NCI-H1930 (cell line): ENCODE measurements at regions not wholly inside any gene's neighbourhood (a gene's known extent, or its start where the extent isn't known, plus 50 kb on each side); places are given as distances from the start of the nearest gene placed in this dataset.
"Not testable (repeated sequence)": the region's sequence is repeated elsewhere in the genome, so short reads cannot be mapped to it uniquely, and the experiment has no call there.

Experiments used
- DNase-seq, 2 experiments: peaks; one replicate each; lab custom pipeline; 2025; lab: John Stamatoyannopoulos, UW

DNA sequence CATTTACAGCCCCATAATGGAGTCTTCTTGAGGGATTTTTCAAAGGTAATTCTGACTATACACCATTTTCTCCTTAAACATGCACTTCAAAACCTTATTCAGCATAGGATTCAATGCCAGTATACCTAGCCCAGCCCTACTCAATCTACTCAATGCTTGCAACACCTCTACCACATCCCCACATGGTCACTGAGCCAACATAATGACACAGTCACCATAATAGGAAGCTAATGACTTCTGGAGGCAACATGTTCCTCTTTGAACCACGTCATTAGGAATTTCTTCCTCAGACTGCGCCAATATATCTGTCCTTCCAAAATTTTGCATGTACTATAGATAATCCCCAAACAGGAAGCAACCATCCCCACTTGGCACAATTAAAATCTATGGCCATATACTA is 153.9 kb upstream of the SETMAR start:
- DNase-seq: no peak

- no peak for DNase-seq
Measured at GRCh38 chr3:4150816-4151215, 152.4 kb upstream of the SETMAR start.

- DNase-seq: no peak
Measured at GRCh38 chr3:4151859-4152258, 151.3 kb upstream of the SETMAR start.

- no peak for DNase-seq
Measured at GRCh38 chr3:4153771-4154170, 149.4 kb upstream of the SETMAR start.

DNA sequence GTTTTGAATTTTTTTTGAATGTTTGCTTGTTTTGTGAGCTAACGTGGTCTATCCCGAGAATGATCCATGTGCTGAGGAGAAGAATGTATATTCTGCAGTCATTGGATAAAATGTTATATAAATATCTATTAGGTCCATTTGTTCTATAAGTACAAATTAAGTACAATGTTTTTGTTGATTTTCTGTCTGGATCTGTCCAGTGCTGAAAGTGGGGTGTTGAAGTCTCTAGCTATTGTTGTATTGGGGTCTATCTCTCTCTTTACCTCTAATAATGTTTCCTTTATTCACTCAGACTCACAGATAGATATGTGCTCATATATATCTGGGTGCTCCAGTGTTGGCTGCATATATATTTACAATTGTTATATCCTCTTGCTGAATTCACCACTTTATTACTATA is 144.8 kb upstream of the SETMAR start:
- no peak for DNase-seq

DNA sequence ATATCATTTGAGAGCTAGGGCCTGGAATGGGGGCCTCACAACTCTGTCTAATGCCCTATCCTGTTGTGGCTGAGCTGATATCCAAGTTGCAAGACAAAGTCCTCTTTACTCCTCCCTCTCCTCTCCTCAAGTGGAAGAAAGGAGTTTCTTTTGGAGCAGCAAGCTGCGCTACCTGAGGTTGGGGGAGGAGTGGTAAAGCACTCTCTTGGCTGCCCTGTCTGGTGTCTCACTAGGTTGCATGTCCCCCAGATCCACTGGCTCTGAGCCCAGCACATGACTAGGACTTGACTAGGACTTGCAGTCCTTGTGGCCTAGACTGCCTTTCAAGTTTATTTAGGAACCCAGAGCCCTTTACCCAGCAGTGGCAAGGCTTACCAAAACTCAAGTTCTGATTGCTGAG is 141.1 kb upstream of the SETMAR start:
- DNase-seq: no peak

- no peak for DNase-seq
Measured at GRCh38 chr3:4163011-4163410, 140.2 kb upstream of the SETMAR start.

GRCh38 chr3:4166540-4166939 is 136.6 kb upstream of the SETMAR start:
- DNase-seq: no peak

GRCh38 chr3:4167230-4167629 is 135.9 kb upstream of the SETMAR start:
- DNase-seq: not testable (repeated sequence)

GRCh38 chr3:4174791-4175190 is 128.4 kb upstream of the SETMAR start:
- DNase-seq: no peak

DNA sequence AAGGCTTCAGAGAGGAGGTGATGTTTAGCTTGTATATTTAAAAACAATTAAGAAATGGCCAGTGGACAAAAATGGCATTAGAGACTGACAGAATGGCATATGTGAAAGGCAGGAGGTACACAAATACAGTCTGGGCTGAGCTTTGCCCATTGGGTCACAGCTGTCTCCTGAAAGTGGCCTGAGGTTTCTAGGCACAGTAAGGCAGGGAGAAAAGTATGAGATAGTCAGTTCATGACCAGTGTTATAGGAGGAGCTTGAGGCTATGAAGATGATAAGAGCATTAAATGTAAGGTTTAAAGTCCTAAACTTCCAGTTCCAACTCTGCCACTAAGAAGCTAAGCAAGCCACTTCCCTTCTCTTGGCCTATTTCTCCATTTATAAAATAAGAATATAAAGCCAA is 111.2 kb upstream of the SETMAR start:
- DNase-seq: no peak

DNA sequence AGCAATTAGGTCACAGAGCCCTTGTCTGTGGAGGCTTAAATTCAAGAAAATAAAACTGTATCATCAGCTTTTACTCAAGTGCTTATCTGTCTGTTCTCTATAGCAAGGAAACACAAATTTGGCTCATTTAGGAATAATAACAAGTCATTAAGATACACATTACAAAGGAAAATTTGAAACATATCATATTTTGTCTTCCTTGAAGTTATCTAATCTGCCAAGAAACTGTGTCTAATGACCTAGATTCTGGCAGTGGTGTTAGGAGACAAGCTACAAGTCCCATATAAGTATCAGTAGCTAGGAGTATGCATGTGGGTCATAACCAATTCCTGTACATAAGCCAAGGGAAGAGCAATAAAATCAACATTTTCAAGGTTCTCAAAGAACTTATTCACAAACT is 108.2 kb upstream of the SETMAR start:
- no peak for DNase-seq

DNA sequence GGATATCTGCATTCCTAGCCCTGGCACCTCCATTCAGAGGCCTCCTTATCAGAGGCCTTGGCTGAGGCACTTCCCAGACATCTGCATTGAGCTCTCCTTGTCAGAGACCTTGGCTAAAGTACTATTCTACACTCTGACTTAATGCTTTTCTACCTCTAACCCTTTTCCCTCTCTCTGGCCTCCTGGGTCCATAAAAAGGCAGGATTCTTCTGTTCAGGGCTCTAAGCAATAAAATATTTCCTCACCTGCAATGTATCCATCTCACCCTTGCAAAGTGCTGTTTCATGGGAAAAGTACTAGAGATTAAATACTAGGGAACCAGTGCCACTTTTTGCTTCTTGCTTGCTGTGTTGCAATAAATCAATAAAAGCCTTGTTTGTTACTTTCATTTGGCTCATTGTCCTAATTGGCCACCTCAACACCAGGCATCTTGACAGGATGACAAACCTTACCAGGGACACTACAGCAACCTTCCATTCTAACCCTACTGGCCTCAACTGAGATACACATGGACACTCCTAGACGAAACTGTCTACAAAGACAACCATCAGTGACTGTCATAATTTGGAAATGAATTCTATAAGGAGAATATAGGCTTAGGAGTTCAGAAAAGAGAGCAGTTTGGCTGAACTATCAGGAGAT is 106.5 kb upstream of the SETMAR start:
- DNase-seq: no peak

- no peak for DNase-seq
Measured at GRCh38 chr3:4197670-4198069, 105.5 kb upstream of the SETMAR start.

- DNase-seq: no peak
Measured at GRCh38 chr3:4198491-4198890, 104.7 kb upstream of the SETMAR start.

- DNase-seq: not testable (repeated sequence)
Measured at GRCh38 chr3:4204776-4205175, 98.4 kb upstream of the SETMAR start.

DNA sequence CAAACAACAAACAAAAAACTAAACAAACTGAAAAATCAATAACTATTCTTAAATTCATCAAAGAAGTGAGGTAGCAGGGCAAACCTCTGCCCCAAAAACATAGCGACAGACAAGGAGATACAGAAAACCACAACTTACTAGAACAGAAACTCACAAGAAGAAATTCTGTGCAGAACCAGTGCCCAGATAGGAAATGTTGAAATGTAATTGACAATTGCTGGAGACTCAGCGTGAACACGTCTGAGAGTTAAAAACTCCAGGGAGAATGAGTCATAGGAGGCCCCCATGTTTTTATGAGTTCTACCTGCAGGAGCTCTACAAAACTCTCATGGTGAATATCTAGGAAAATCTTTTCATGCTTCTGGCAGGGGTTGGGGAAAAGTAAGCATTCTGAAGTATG is 95.5 kb upstream of the SETMAR start:
- DNase-seq: no peak

- no peak for DNase-seq
Measured at GRCh38 chr3:4208556-4208955, 94.6 kb upstream of the SETMAR start.

DNA sequence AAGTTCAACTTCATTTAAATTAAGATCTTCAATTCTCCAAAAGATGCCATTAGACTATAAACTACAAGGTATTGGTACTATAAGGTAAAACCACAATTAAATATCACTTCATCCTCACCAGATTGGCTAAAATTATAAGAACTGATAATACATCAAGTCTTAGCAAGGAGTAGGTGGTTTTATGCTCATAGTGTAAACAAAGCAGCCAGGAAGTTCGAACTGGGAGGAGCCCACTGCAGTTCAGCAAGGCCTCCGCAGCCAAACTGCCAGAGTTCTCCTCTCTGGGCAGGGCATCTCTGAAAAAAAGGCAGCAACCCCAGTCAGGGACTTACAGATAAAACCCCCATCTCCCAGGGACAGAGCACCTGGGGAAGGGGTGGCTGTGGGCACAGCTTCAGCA is 91.6 kb upstream of the SETMAR start:
- no peak for DNase-seq

- not testable (repeated sequence) for DNase-seq
Measured at GRCh38 chr3:4213420-4213819, 89.7 kb upstream of the SETMAR start.

- DNase-seq: not testable (repeated sequence)
Measured at GRCh38 chr3:4216974-4217373, 86.2 kb upstream of the SETMAR start.

GRCh38 chr3:4218456-4219226 is 84.5 kb upstream of the SETMAR start:
- DNase-seq: no peak

DNA sequence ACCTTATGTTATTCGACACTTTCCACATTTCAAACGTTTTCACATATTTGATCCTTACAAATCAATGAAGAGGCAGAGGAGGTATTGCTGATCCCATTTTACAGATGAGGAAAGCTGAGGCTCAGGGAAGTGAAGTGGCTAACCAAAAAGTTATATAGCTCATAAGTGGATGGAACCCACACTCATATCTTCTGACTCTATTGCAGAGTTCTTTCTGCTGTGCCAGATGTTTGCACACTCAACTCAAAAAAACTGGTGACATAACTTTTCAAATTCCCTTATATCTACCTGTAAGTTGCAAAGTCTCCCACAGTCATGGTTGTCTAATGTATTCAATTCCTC is 84.0 kb upstream of the SETMAR start:
- DNase-seq: no peak

- no peak for DNase-seq
Measured at GRCh38 chr3:4220065-4220464, 83.1 kb upstream of the SETMAR start.
